CMK (cell line): ENCODE measurements at regions not wholly inside any gene's neighbourhood (a gene's known extent, or its start where the extent isn't known, plus 50 kb on each side); places are given as distances from the start of the nearest gene placed in this dataset.

Experiments used
- DNase-seq: peaks from one replicate; pipeline ENCODE4 v3.0.0-alpha.2; 2010; ENCODE audit warnings: low read depth

DNA sequence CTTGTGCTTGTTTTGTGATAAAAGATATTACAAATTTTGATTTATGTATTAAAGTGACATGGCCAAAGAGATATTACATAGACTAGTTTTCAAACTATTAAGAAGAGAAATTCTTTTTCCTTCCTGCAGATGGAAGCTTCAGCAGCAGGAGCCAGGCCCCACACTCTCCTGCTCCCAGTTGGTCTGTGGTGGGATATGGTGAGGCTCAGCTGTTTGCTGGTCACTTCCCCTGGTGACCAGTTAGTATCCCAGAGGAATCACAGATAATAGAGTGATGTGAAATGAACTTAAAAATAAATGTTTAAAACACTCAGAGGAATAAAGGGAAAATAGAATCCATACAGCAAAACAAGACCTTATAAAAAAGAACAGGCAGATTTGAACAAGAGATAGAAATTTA, 154.7 kb downstream of the KTN1 start:
- DNase-seq, result no peak

DNA sequence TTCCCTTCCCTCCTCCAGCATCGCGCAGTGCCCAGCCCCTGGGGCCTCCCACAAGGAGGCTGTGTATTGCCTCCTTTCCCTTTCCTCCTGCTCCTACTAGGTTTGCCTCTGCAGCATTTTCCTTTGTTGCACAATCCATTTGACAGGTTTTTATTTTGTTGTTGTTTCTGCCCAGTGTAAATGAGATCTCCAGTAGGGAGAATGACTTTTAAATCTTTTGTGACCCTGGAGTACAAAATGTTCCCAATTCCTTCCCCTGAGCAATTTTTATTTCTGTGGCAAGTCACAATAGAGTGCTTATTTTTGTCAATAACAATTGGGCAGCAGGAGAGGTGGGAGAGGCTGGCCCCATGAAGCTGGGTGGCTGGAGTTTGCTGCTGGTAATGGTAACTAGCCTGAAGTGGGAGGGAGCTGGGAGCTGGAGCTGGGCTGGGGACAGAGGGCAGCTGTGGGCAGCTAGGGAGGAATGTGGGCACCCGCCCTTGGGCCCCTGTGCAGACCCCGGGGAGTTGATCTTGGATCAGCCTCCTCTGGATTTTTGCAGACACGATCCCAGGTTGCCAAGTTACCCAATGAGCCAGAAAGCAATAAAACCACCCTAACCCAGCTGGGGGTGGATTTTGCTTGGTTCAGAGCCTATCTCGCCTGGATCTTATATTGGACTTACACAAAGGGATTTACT, 160.1 kb downstream of the KTN1 start:
- no peak for DNase-seq

DNA sequence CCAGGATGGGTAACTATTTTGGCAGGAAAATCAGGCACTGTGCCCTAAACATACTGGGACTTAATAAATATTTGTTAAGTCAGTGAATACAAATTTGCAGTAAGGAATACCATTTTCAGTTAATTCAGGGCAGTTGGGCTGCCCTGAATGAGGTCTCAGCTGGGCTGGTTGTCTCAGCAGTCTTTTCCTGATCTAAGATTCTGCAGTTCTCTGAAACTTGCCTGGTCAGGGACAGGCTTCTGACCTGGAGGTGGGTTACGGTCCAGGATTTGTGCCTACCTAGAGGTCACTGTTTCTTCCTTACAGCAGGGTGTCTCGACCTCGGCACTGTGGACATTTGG, 160.6 kb downstream of the KTN1 start:
- DNase-seq, result no peak

DNA sequence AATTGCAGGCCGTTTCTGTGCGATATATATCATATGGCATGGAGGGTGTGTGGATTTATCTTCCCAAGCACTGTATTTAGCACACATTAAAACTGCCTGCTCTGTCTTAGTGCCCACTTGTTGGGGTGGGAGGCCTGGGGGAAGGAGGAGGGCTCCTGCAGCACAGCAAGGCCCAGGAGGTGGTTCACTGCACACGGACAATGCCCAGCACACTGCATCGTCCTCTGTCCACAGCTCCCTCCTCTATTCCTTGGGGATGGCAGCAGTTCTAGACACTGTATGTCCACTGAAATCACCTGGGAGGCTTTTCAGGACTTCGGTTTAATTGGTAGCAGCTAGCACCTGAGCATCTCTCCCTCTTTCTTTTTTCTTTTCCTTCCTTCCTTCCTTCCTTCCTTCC, 161.2 kb downstream of the KTN1 start:
- no peak for DNase-seq

DNA sequence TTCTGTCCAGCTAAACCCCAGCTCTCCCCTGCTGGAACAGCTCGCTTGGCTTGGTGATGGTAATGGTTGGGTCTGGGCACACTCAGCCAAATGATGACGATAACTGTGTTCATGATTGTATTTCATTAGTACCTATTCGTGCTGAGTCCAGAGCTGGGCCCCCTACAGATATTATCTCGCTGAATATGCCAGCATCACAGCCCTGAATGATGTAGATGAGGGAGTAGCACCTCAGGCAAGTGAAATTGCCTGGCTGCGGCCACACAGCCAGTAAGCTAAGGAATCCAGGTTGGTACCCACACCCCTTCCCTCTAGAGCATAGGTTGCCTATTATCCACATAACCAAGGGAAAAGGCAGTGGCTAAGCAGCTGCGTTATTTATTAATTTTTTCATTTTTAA, 163.5 kb downstream of the KTN1 start:
- no peak for DNase-seq

DNA sequence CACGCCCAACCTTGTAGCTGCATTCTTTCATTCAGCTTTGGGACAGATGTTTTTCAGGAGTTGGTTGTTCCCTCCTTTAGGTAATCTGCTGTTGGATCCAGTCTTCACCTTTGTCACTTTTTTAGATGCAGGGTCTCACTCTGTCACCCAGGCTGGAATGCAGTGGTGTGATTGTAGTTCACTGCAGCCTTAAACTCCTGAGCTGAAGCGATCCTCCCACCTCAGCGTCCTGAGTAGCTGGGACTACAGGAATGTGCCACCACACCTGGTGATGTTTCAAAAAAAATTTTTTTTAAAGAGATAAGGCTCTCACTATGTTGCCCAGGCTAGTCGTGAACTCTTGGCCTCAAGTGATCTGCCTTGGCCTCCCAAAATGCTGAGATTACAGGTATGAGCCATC, 164.3 kb downstream of the KTN1 start:
- no peak for DNase-seq

DNA sequence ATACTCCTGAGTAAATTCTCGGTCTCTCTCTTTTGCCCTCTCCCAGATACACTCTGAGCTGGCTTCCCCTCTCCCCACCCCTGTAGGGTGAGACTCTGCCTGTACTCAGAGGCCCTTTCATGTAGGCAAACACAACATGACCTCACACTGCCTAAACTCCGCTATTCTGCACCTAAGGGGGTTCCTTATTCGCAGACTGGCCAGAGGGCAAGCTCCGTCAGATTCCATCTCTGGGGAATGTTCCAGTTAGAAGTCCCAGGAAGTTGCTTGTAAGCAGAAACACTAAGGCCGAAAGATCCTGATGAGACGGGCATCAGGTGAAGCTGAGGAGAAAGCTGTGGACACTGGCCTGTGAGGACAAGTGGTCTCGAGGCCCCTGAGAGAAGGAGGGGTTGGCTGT, 165.9 kb downstream of the KTN1 start:
- no peak for DNase-seq

DNA sequence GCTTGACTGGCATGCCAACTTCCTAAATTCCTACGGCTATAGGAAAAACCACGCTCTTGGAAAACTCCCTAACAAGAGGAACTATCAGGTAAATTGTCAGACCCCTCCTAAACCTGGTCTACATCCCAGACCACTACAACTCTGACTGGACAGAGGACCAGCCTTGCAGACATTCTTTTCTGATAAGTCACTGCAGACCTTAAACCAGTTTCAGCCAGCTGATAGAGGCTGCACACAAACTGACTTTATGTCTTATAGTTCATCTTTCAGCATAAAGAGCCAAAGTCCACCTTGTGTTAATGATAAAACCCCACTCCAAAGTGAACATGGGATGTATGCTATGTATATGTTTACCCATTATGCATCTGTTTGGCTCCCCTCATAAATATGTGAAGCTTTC, 166.6 kb downstream of the KTN1 start:
- DNase-seq, result no peak

DNA sequence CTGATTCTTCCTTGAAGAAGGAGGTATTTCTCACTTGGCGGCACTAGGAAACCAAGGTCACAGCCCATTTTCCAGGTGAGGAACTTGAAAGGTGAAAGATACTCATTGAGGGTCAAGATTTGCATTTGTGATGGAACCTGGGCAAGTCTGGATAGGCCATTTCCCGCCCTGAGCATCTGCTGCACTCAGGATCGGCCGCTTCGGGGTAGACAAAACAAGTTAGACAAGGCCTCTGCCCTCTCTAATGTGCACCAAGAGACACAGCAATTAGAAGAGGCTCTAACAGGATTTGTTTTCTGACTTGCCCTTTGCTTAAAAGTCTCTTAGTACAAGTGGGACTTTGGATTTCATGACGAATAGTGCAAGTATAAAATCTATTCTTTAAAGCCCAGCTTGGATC, 167.2 kb downstream of the KTN1 start:
- DNase-seq, result no peak

DNA sequence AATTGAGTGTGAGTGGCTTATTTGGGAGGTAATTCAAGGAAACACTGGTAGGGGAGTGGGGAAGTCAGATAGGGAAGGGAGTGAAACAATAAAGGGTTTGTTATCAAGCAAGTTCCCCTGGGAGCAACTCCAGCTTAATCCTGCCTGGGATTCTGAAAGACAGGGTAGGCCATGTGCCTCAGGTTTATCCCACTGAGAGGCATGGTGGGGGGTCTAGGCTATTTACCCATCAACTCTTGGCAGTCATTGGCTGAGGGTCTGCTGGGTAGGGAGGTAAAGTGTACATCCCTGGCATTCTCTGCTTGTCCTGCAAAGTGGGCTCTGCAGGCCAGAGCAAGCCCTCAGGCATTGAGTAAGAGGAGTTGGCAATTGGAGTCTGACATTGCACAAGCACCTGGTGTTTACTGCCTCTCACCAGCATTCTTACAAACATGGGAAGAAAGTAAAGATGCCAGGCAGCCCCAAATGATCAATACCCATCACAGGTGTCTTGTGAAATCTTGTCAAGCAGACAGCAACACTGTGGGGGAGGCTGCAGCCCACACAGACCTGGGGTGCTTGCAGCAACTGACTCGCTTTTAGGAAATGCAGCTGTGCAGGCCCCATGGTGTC, 169.3 kb downstream of the KTN1 start:
- DNase-seq, result no peak

DNA sequence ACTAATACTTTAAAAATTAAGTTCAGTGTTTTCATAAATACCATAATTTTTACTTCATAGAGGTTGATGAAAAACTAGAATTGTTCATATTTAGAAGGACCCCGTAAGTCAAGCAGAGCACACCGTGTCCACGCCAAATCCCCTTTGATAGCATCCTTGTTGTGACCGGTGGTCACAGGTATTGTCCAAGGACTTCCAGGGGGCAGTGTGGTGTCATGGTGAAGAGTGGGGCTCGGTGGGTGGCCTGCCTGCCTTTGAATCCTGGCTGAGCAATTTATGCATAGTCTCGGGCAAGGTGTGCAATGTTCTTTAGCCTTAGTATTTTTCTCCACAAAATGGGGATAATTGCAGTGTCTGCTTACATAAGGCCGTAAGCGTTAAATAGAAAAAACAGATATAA, 169.9 kb downstream of the KTN1 start:
- DNase-seq, result no peak

DNA sequence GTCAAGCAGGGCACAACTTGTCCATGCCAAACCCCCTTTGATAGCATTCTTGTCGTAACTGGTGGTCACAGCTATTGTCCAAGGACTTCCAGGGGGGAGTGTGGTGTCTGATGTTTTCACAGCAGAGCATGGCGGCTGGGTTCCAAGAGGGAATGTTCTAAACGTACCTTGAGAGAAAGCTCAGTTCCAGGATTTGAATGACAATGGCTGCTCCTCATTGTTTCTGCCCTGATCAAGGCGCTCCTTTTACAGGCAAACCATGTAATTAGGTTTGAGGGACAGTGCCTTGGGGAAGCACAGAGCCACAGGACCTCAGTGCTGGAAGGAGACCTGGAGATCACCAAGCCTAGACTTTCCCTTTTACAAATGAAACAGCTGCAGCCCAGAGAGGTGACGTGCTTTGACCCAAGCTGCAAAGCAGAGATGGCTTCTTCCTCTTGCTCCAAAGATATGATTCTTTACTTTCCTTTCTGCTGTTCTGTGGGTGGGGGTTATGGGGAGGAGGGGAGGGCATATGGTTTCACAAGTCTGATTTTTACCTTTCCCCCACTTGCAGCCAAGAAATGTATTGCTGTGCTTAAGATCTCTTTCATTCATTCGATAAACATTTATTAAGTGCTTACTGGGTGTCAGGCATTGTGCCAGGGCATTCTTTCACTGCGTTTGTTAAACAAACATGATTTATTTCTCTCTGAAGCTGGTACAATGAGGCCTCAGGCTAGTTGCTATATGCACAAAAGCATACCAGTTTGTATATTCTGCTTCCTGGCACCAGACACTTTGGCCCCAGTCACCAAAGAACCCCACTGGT, 172.8 kb downstream of the KTN1 start:
- DNase-seq, result no peak

DNA sequence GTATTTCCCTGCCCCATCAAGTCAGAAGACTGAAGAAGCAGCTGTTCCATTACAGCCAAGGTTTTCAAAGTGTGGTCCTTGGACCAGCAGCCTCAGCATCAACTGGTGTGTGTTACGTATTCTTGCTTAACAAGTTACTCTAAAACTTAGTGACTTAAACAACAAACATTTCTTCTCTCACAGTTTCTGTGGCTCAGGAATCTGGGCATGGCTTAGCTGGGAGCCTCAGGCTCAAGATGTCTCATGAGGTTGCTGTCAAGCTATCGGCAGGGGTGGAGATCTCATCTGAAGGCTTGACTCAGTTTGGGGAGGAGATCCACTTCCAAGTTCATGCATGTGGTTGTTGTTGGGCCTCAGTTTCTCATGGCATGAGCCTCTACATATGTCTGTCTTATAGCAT, 174.5 kb downstream of the KTN1 start:
- DNase-seq, result no peak

DNA sequence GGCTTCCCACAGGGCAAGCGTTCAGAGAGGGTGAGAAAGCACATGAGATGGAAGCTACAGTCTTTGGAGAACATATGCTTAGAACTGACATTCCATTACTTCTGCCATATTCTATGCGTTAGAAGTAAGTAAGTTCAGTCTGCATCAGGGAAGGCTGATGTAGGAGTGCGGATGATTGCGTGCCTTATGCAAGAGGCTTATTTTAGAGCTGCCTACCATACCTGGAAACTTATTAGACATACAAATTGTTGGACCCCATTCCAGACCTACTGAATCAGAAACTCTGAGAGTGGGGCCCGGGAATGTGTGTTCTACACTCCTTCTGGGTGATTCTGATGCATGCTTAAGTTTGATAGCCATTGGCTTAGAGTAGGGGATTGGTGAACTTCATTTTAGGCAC, 174.9 kb downstream of the KTN1 start:
- DNase-seq, result no peak

DNA sequence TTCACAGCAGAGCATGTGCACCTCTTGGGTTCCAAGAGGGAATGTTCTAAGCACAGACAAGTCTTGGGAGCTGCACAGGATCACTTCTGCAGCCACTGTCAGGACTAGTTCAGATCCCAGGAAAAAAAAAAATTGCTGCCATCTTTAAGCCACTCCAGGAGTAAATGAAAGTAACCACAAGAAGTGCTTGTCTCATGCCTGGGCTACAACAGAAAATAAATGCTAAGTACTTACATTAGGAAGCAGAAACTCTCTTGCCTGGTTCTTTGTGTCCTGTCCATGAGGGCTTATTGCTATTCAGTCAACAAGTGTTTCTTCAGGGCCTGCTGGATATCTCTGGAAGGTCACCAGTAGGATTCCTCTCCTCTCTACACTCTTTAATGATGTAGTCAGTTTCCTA, 176.1 kb downstream of the KTN1 start:
- DNase-seq, result no peak

DNA sequence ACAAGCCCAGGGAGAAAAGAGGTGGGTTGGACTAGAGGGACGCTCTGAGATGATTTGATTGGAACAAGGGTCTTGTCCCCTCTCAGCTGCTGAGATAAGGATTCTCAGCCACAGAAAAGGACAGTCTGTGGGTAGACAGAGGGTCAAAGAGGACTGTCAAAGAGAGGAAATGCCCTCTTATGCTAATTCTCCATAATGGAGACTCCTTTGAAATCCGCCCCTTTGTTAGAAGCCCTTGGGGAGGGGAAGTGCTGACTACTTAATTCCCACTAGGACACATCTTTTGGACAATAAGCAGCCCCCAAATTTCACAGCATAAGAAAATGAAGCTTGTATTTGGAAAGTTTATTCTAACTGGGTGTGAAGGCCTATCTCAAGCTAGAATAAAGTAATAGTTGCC, 176.6 kb downstream of the KTN1 start:
- no peak for DNase-seq

DNA sequence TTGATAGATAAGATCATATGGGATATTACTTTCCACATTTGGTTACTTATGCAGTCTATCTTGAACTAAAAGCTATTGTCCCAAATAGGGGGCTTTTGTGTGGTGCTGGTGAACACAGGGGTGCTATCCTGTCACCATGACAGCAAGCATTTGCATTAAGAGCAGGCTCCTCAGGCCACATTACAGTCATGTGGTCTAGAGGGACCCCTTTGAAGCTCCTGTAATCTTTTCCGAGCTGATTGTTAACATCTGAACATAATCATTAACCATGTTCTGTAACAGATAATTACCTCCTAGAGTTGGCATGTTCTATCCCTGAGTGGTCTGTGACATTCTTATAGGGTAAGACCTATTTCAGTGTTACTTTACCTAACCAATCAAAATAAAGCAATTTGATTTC, 178.8 kb downstream of the KTN1 start:
- no peak for DNase-seq

DNA sequence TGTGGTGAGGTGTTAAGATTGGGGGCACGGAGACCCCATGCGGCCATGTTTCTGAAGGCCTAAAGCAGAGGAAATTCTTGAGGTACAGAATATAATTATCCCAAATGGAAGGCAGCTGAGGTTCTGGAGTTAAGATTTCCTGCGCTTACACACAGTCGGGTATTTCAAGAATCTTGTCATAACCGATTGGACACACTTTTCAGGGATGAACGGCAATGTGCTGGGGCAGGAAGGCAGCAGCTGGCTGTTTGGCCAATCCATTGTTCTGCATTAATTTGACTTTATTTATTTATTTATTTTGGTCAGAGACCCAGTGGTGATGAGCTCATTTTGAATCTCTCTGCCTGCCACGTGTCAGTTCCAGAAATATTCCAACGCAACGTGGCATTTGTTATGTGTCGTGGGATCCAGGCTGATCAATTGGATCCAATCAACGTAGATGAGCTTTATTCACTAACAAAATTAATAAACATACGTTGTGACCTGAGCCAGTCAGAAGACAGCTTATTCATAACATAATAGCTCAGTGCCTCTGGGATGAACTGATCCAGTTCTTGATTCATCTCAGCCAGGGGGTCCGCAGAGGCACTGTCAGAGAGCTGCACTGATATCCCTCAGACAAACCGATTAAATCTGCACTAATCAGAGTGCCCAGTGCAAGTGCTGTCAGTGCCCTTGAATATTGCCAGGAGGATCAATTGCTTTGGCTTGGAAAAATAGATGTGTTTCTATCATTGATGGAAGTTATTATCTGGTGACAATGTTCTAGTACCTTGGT, 181.0 kb downstream of the KTN1 start:
- DNase-seq, result no peak

DNA sequence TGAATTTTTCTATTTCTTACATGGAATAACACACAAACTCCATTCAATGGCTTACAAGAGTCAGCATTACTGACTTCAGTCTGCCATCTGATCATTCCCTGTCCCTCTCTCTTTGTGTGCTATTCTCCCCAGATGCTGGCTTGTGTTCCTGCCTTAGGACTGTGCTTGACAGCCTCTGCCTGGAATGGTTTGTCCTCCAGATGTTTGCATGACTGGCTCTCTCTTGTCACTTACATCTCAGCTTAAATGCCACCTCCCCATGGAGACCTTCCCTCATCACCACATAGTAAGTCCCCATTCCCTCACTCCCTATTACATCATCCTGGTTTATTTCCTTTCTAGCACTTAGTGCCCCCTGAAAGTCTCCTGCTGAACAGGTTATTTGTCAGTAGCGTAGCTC, 181.6 kb downstream of the KTN1 start:
- DNase-seq, result no peak

DNA sequence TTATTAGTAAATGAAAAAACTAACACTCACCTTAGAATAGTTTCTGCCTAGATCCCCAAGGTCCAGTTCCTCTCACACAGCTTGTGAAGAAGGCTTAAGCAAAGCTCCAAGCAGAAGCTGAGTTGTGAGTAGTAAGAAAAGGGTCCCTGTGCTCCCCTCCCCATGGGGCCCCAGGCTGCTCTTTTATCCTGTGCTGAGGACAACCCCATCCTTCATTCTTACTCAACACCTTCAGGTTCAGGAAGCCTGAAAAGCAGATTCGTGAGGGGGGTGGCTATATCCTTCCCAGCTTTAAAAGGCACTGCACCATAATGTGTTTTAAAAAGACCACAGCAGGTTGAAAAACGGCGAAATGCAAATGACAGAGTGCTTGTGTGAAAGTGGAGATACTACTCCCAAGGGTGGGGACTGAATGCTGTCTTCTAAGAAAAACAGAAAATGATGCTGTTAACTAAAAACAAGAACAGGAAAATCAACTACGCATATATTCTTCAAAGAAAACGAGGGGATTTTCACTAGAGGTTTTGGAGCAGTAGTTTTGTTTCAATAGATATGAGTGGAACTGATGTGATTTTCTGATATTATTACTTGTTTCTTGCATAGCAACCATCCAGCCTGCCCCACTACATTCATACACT, 182.7 kb downstream of the KTN1 start:
- DNase-seq, result no peak

DNA sequence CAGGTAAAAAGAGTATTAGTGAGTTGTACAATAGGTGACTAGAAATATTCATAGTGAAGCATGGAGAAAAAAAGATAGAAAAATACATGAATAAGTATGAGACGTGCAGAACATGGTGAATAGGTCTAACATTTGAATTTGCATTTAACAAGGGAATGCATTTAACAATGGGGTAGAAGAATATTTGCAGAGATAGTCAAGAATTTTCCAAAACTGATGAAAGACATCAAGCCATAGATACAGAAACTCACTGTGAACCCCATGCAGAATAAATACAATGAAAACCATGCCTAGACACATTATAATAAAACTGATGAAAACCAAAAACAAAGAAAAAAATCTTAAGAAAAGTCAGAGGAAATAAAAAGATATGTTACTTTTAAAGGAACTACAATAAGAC, 184.8 kb downstream of the KTN1 start:
- DNase-seq, result no peak

DNA sequence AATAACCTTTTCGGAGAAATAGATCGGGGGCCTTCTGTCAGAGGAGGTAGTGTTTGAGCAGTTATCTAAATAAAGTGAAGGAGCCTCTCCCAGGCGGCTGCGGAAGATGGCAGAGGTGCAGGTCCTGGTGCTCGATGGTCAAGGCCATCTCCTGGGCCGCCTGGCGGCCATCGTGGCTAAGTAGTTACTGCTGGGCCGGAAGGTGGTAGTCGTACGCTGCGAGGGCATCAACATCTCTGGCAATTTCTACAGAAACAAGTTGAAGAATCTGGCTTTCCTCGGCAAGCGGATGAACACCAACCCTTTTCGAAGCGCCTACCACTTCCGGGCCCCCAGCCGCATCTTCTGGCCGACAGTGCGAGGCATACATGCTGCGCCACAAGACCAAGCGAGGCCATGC, 186.1 kb downstream of the KTN1 start:
- no peak for DNase-seq
